SK-N-MC (cell line): ENCODE measurements at regions not wholly inside any gene's neighbourhood (a gene's known extent, or its start where the extent isn't known, plus 50 kb on each side); places are given as distances from the start of the nearest gene placed in this dataset.

Experiments
- DNase-seq: peaks from one replicate; pipeline ENCODE4 v3.0.0-alpha.2; 2011; ENCODE audit warnings: low read depth, low spot score
- H3K27ac ChIP-seq: fragments of 200-600 bp; sonication (generic); 2 replicates; pipeline ENCODE4 v1.5.1; 2016; ENCODE audit warnings: mixed run types
- H3K36me3 ChIP-seq: fragments of 200-600 bp; sonication (generic); 2 replicates; pipeline ENCODE4 v1.6.1; 2017; ENCODE audit warnings: antibody characterized with exemption, low read length, mixed read lengths; ENCODE audit not compliant: insufficient read depth
- H3K4me3 ChIP-seq: fragments of 200-600 bp; sonication (generic); 2 replicates; pipeline ENCODE4 v1.5.1; 2016
- H3K9ac ChIP-seq: fragments of 200-600 bp; sonication (generic); 2 replicates; pipeline ENCODE4 v1.8.0; 2017; ENCODE audit warnings: mixed run types, mixed read lengths; ENCODE audit not compliant: insufficient read length
- H3K9me3 ChIP-seq: fragments of 200-600 bp; sonication (generic); 2 replicates; pipeline ENCODE4 v1.6.1; 2017; ENCODE audit warnings: low read depth, mild to moderate bottlenecking, antibody characterized with exemption, low read length, moderate library complexity, mixed read lengths
- EZH2 ChIP-seq: fragments of 200-600 bp; sonication (generic); IDR thresholded peaks from one replicate; pipeline ENCODE4 v1.6.1; 2017; ENCODE audit warnings: antibody characterized with exemption
- FOXP2 ChIP-seq: optimal IDR thresholded peaks from 2 replicates; pipeline ENCODE3; 2011; ENCODE audit warnings: mild to moderate bottlenecking, moderate library complexity; ENCODE audit not compliant: insufficient read depth; ENCODE audit errors: extremely low read length, control extremely low read depth
- POLR2AphosphoS5 ChIP-seq: IDR thresholded peaks from 2 replicates; pipeline ENCODE4 v1.6.1; 2012; ENCODE audit warnings: mild to moderate bottlenecking, low read depth, low read length, borderline replicate concordance

DNA sequence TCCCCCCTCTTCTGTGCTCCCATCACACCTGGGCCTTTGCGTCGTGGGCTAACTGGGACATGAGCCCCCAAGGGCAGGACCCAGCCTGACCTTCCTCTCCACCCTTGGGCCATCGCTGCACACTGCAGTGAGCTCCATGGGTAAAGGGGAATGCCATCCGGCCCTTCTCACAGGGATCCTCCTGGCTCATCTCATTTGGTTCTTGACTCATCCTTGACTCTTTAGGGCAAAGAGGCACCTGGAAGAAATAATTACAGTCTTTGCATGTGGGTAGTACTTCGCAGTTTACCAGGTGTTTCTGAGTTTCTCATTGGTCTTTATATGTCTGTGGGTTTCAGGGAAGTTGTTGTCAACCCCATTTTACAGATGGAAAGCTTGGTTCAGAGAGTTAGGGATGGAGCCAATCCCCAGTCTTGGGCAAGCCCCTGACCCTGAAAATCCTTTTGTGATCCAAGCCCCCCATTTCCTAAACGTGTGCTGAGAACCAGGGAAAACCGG is 59.3 kb upstream of the ID3 start:
- no peak overlapping the region for H3K27ac ChIP-seq
- DNase-seq, result no peak
- H3K4me3 ChIP-seq, result no peak overlapping the region
- no peaks in the 10 kb centered on the region for H3K9me3 ChIP-seq
- TF ChIP-seq FOXP2 (no peak), EZH2 (no peak), POLR2AphosphoS5 (no peak)
- H3K36me3 ChIP-seq, result no peaks in the 10 kb centered on the region
- H3K9ac ChIP-seq, result no peak overlapping the region

DNA sequence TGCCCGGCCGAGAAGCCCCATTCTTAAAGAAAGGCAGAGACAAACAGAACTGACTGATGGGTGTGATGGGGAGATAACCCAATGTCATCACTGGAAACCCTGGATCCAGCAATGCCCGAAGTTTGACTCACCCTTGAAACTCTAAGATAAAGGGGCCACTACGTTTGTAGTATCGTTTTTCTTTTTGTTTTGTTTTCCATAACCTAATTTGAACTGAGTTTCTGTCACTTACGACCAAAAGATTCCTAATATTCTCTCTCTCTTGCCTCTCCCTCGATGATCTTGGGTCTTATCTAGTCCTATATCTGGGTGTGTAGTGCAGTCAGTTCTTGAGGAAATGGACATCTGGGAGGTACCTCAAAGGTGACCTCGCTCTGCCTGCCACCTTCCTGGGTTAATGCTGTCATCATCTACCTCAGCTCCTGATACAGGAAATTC is 57.8 kb upstream of the ID3 start:
- no peak overlapping the region for H3K4me3 ChIP-seq
- H3K36me3 ChIP-seq, result no peaks in the 10 kb centered on the region
- no peak overlapping the region for H3K9ac ChIP-seq
- H3K27ac ChIP-seq, result no peak overlapping the region
- TF ChIP-seq EZH2 (no peak), POLR2AphosphoS5 (no peak), FOXP2 (no peak)
- no peak for DNase-seq
- H3K9me3 ChIP-seq, result no peaks in the 10 kb centered on the region

DNA sequence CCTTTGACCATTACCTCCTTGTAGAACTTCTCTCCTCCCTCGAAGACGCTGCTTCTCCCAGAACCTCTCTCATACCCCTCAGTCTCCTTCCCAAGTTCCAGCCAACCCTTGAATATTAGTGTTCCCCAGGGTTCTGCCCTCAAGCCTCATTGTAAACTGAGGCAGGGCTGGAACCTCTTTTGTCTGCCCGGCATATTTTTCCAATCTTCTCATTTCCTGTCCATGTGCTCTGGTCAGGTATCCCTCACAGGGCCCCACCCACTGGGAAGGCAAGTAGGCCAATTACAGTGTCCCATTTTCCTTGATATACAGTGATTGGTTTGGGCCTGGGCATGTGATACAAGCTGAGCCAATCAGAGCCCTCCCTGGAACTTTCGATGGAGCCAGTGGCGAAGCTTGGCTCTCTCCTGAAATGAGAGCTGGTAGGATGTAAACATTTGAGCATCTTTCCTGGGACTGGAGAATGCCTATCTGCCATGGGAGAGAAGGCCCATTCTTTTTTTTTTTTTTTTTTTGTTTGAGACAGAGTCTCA is 57.1 kb upstream of the ID3 start:
- no peak for DNase-seq
- TF ChIP-seq EZH2, result no peak
- TF ChIP-seq POLR2AphosphoS5, result no peak
- TF ChIP-seq FOXP2, result no peak
- no peak overlapping the region for H3K9ac ChIP-seq
- H3K27ac ChIP-seq, result no peak overlapping the region
- no peaks in the 10 kb centered on the region for H3K36me3 ChIP-seq
- no peaks in the 10 kb centered on the region for H3K9me3 ChIP-seq
- H3K4me3 ChIP-seq, result no peak overlapping the region

DNA sequence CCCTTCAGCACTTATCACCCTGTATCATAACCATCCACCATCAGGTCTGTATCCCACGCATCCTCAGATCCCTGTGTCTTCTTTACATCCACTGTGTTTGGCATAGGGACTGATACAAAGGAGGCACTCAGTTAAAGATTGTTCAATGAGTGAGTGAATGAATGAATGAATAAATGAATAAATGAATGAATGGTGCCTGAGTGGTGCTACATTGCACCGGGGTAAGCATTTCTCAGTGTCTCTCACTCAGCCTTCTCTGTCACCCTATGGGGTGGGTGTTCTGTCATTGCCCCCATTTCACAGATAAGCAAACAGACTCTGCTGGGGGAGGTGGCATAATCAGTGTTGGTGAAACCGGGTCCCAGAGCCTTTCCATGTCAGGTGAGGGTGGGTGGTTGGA is 56.6 kb upstream of the ID3 start:
- no peaks in the 10 kb centered on the region for H3K9me3 ChIP-seq
- no peak overlapping the region for H3K9ac ChIP-seq
- TF ChIP-seq POLR2AphosphoS5, result no peak
- no peak for TF ChIP-seq EZH2
- TF ChIP-seq FOXP2, result no peak
- no peak overlapping the region for H3K27ac ChIP-seq
- H3K36me3 ChIP-seq, result no peaks in the 10 kb centered on the region
- DNase-seq, result no peak
- no peak overlapping the region for H3K4me3 ChIP-seq

DNA sequence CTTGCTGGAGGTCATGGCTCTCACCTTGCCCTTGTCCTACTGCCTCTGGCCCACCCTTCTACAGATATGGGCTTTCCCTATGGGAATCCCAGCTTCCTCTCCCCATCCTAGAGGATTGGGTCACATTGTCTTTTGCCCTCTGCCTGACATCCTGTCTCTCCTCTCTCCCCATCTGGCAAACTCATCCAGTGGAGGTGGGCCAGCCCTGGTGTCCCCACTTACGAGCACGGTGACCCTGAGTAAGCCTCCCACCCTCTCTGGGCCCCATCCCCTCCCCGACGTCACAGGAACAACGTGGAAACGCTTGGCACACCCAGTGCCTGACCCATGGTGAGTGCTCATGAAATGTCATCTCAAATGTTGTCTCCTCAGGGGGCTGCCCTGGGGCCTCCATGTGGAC is 56.1 kb upstream of the ID3 start:
- Histone ChIP-seq H3K36me3 (no peaks in the 10 kb centered on the region), H3K4me3 (no peak overlapping the region), H3K9me3 (no peaks in the 10 kb centered on the region), H3K27ac (no peak overlapping the region), H3K9ac (no peak overlapping the region)
- DNase-seq, result no peak
- TF ChIP-seq EZH2 (no peak), FOXP2 (no peak), POLR2AphosphoS5 (no peak)

DNA sequence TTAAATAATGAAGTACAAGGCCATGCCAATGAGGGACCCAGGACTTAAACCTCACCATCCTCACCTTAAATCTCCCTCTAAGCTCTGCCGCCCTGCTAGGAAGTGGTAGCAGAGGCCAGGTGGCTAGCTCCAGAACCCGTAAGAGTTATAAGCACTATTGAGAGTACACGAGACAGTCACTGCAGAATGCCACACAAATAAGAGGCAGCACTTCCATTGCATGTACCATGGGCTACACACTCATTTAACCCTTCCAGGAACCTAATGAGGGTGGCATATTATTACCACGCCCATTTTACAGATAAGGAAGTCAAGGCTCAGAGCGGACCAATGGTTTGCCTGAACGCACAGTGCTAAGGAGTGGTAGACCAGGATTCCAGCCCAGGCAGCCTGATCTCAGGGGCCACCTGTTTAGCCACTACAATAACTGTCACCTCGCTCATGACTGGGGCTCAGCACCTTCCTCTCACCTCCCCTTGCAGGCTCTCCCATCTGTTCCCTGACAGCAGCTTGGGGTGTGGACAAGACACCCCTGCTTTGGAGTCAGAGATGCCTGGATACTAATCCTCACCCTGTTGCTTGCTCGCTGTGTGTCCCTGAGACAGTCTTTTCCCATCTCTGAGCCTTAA is 54.8 kb upstream of the ID3 start:
- Histone ChIP-seq H3K4me3 (no peak overlapping the region), H3K36me3 (no peaks in the 10 kb centered on the region), H3K27ac (no peak overlapping the region), H3K9me3 (no peaks in the 10 kb centered on the region), H3K9ac (no peak overlapping the region)
- DNase-seq, result no peak
- TF ChIP-seq FOXP2, result no peak
- TF ChIP-seq POLR2AphosphoS5, result no peak
- no peak for TF ChIP-seq EZH2

DNA sequence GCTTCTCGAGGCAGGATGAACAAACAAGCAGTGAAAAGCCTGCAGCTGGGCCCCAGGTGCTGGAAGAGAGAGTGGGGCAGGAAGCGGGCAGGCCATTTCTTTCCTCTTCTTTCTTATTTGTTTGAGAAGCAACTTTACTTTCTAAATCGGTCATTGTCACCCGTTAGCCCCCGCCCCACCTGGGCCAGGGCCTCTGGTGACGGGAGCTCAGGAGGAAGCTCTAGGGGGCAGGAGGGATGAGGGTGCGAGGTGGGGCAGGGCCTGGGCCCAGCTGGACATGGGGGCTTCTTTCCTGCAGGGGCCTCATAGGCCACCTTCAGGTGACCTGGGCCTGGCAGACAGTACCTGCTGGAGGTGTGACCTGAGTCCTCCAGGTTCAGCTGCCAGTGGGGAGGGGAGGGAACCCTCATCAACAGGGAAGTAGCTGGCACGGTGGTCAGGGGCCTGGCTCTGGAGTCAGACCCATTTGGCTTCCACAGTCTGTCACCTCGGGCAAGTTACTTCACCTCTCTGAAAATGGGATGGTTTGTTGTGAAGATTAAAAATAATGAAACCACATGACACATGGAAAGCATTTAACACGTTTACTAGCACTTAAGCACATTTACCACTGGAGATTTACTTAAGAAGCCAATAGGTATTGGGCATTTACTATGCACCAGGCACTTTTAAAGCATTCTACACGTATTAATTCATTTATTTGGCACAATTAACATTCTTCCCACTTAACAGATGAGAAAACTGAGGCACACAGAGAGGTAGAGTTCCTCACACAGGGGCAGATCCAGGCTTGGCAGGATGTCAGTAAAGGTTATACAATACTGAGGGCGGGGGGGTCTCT is 54.1 kb upstream of the ID3 start:
- no peak overlapping the region for H3K9ac ChIP-seq
- TF ChIP-seq FOXP2, result no peak
- no peak for TF ChIP-seq EZH2
- no peak for TF ChIP-seq POLR2AphosphoS5
- H3K36me3 ChIP-seq, result no peaks in the 10 kb centered on the region
- no peaks in the 10 kb centered on the region for H3K9me3 ChIP-seq
- H3K27ac ChIP-seq, result no peak overlapping the region
- no peak for DNase-seq
- H3K4me3 ChIP-seq, result no peak overlapping the region

DNA sequence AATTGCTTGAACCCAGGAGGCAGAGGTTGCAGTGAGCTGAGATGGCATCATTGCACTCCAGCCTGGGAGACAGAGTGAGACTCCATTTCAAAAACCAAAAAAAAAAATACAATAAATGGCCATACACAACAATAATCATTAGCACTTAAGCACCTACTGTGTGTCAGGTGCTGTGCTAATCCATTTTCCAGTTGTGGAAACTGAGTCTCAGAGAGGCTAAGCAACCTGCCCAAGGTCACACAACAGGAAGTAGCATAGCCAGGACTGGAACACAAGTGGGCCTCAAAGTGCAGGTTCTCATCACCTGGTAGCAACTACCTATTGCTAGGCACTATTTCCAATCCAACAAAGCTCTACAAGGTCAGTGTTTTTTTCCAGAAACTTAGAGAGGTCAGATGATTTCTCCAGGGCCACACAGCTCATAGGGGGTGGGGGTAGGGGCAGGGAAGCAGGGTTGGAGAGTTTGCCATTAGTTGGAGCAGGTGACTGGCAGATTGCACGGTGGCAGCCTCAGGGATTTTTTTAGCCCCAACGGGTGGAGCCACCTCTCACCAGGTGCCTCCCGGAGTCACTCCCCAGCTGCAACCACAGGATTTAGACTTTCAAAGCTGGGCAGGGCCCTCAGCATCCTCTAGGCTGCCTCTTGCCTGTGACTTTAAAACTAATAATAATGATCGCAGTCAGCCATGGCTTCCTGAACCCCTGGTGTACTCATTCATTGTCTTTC is 52.5 kb upstream of the ID3 start:
- no peaks in the 10 kb centered on the region for H3K9me3 ChIP-seq
- no peak overlapping the region for H3K9ac ChIP-seq
- H3K4me3 ChIP-seq, result no peak overlapping the region
- DNase-seq, result no peak
- H3K27ac ChIP-seq, result no peak overlapping the region
- no peaks in the 10 kb centered on the region for H3K36me3 ChIP-seq
- TF ChIP-seq EZH2, result no peak

DNA sequence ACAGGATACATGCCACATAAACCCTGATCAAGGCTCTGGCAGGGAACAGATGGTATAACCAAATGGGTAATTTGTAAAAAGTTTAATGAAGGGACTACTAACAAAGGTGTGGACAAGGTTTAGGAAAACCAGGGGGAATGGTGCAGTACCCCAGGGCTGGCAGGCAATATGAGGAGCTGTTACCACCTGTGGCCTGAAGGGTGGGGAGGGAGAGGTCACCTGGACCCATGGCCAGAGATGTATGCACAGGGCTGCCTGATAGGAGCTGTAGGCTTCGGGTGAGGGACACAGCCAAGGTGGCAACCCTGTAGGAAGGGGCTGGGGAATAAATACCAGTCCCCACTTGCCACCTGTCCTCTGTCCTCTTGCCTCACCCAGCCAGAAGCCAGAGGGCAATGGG is 51.4 kb upstream of the ID3 start:
- no peak overlapping the region for H3K9ac ChIP-seq

More for the DNA sequence above, 51.4 kb upstream of the ID3 start:
- TF ChIP-seq FOXP2 (no peak), EZH2 (no peak), POLR2AphosphoS5 (no peak)
- Histone ChIP-seq H3K4me3 (no peak overlapping the region), H3K36me3 (no peaks in the 10 kb centered on the region), H3K27ac (no peak overlapping the region), H3K9me3 (no peaks in the 10 kb centered on the region)
- DNase-seq, result no peak
